ENCODE measurements at regions not wholly inside any gene's neighbourhood (a gene's known extent, or its start where the extent isn't known, plus 50 kb on each side); places are given as distances from the start of the nearest gene placed in this dataset.

GRCh38 chr7:84801396-84801795 is 385.5 kb downstream of the SEMA3D start:
- H3K27ac ChIP-seq = no peak overlapping the region
- no peak for TF ChIP-seq CTCF (IDR thresholded peaks at IDR 0.05)
- no peak overlapping the region for H3K4me3 ChIP-seq
- no peak for DNase-seq (ENCODE audit: low spot score)

GRCh38 chr7:84800846-84801245 is 386.0 kb downstream of the SEMA3D start:
- DNase-seq (ENCODE audit: low spot score) = no peak
- TF ChIP-seq CTCF (IDR thresholded peaks at IDR 0.05) = no peak
- H3K4me3 ChIP-seq = no peak overlapping the region
- no peak overlapping the region for H3K27ac ChIP-seq

- no peak for TF ChIP-seq CTCF (IDR thresholded peaks at IDR 0.05)
- DNase-seq (ENCODE audit: low spot score) = no peak
- Histone ChIP-seq H3K4me3 (no peak overlapping the region), H3K27ac (no peak overlapping the region)
Measured at GRCh38 chr7:84799106-84799505, 387.8 kb downstream of the SEMA3D start.

- Histone ChIP-seq H3K27ac (no peak overlapping the region), H3K4me3 (no peak overlapping the region)
- TF ChIP-seq CTCF (IDR thresholded peaks at IDR 0.05) = no peak
- no peak for DNase-seq (ENCODE audit: low spot score)
Measured at GRCh38 chr7:84792231-84792893, 394.5 kb downstream of the SEMA3D start.

GRCh38 chr7:84790882-84791281 is 396.0 kb downstream of the SEMA3D start:
- Histone ChIP-seq H3K4me3 (no peak overlapping the region), H3K27ac (no peak overlapping the region)
- TF ChIP-seq CTCF (IDR thresholded peaks at IDR 0.05) = no peak
- DNase-seq (ENCODE audit: low spot score) = no peak

GRCh38 chr7:84786073-84786472 is 400.8 kb downstream of the SEMA3D start:
- no peak for DNase-seq (ENCODE audit: low spot score)
- Histone ChIP-seq H3K27ac (no peak overlapping the region), H3K4me3 (no peak overlapping the region)
- TF ChIP-seq CTCF (IDR thresholded peaks at IDR 0.05) = no peak

GRCh38 chr7:84784450-84784849 is 402.4 kb downstream of the SEMA3D start:
- no peak for TF ChIP-seq CTCF (IDR thresholded peaks at IDR 0.05)
- DNase-seq (ENCODE audit: low spot score) = no peak
- Histone ChIP-seq H3K4me3 (no peak overlapping the region), H3K27ac (no peak overlapping the region)
